TTC549 (cell line): ENCODE measurements at regions not wholly inside any gene's neighbourhood (a gene's known extent, or its start where the extent isn't known, plus 50 kb on each side); places are given as distances from the start of the nearest gene placed in this dataset.

Experiments
- FAIRE-seq: peaks from 2 replicates; lab custom pipeline; 2012; peaks lifted over from hg19 to GRCh38; lab: Jason Lieb, UNC

DNA sequence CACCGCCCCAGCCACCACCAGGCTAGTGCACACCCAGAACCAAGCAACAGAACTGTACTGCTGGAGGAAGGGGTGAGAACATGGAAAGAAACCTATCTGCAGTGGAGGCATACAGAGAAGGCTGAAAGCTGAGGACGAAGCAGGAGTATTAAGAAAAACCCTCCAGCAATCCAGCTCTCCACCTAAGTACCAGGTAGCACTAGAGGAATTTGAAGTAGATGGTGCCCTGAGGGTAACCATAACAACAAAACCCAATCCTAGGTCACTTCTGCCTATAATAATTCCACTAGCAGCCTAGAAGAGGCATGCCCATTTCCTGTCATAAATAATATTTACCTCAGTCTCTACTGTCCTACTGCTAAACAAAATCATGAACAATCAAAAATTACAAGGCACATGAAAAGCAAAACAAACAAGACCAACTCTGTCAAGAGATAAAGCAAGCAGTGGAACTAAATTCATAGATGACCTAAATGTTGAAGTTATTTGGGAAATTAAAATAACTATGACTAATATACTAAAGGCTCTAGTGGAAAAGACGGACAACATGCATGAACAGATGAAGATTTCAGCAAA is 51.1 kb downstream of the HYCC1 start:
- FAIRE-seq = no peak

- FAIRE-seq = no peak
These were observed 55.2 kb downstream of the HYCC1 start for GRCh38 chr7:22958742-22959141.

DNA sequence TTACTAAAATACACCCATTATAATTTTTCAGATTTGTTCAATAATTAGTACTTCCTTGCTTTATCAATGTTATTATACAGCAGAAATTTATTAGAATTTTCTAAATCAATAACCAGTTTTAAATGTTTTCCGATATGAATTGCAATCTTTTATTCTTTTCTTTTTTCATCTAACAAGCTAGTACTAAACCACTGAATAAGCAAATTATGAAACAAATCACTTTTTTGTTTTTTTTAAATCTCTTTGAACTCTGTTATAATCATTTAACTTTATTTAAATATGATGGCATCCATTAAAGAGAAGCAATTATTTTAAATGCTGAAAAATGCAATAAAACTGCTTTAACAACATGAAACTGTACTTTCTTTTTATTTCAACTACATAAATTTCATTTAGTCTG is 59.7 kb downstream of the HYCC1 start:
- FAIRE-seq = peak; percentile 42

- FAIRE-seq = no peak
These were observed 61.5 kb downstream of the HYCC1 start for GRCh38 chr7:22952306-22953015.

- FAIRE-seq = no peak
These were observed 64.0 kb downstream of the HYCC1 start for GRCh38 chr7:22949944-22950343.

DNA sequence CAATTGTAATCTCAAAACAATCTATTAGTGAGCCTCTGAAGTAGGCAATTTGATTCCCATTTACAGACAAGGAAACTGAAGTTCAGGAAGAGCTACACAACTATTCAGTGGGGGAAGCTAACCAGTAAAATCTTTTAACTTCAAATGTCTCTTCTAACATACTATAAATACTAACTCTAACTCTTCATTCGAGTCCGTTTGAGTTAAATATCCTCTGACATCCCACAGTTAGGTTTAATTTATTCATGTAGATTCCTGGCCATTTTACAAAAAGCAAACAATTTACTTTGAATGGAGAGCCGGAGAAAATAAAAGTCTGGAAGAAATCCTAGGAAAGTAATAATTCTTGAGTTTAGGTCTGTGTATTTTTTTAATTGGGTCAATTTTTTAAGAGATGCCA is 64.7 kb downstream of the HYCC1 start:
- FAIRE-seq = no peak

GRCh38 chr7:22948770-22949169 is 65.2 kb downstream of the HYCC1 start:
- FAIRE-seq = no peak

DNA sequence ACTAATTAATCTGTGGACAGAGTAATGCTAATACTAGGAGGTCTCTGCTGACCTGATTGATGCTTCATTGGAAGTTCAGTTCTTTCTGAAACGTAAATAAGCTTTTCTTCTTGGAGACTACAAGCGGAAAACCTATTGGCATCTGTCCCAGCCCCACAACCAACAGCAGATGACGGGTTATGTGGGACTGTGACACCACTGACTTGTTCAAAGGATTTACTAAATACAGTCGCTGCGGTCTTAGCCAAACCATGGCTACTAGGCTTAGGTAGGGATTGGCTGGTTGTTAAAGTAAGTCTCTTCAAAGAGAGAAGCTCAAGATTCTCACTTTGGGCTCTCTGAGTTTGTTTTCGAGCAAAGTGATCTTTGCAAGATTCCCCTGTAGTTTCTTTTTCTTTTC is 68.3 kb downstream of the HYCC1 start:
- FAIRE-seq = no peak

- no peak for FAIRE-seq
These were observed 69.4 kb downstream of the HYCC1 start for GRCh38 chr7:22944510-22944909.

DNA sequence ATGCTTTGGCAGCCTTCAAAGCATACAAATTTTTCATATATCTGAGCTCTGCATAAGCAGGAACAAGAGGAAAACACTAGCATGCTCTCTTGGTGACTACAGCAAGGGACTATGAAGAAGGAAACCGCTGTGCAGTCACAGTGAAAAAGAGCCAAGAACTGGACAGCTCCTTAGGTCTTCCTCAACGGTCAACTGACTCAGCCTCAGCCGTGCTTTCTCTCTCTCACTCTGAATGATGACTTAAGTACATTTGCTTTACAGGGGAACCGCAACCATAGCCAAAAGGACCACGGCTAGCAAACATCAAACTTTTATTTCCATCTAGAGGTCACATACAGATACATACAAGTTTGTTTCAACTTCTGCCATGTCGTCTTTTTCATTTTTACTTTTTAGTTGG is 69.9 kb downstream of the HYCC1 start:
- no peak for FAIRE-seq

- FAIRE-seq = no peak
These were observed 71.7 kb downstream of the HYCC1 start for GRCh38 chr7:22942191-22942590.

- no peak for FAIRE-seq
These were observed 74.1 kb downstream of the HYCC1 start for GRCh38 chr7:22939842-22940241.

DNA sequence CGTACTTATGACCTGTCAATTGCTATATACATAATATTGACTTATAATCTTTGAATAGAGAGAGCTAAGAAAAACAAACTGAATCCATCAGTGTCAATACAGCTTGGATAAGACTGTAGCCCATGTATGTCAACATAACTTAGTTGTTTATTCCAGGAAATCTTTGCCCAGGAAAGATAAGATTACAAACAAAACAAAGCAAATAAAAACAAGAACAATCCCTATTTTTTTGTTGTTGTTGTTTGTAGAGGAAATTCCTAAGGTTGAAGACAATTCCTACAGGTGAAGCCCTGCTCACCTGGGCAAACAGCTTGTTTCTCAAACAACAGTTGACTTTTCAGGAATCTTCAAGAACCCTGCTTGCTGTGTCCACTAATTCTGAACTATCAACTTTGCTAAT is 76.0 kb downstream of the HYCC1 start:
- no peak for FAIRE-seq

DNA sequence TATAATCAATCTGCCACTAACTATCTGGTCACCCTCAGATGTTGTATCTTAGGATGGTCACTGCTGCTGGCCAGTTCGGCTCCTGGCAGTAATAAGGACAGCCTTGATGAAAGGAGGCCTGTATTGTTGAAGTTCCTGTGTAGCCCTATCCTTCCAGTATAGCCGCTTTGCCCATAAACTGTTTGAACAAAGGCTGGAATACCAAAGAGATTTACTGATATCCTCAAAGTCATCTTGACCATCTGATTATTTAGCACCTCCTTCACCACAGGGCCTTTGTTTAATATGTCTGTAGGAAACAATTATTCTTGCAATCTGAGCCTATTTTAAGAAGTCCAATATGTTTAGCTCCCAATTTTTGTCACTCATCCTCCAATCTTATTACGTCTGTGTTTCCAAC is 77.7 kb downstream of the HYCC1 start:
- no peak for FAIRE-seq

DNA sequence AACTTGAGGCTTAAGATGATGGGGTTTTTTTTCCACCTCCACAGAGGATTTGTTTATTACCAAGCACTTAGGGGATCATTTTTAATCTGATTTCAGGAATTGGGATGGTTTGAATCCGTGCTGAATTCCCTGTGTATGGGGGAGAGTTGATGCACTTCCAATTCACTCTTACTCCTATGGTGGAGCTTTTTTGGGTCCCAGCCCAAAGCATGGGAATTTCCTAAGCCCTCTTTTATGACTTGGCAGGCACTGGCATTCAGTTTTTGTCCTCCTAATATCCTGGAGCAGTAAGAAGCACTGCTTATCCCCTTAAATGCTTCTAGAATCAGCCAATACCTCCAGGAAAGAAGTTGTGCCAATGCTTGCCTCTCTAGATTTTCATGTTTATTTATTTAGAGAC is 78.7 kb downstream of the HYCC1 start:
- no peak for FAIRE-seq

DNA sequence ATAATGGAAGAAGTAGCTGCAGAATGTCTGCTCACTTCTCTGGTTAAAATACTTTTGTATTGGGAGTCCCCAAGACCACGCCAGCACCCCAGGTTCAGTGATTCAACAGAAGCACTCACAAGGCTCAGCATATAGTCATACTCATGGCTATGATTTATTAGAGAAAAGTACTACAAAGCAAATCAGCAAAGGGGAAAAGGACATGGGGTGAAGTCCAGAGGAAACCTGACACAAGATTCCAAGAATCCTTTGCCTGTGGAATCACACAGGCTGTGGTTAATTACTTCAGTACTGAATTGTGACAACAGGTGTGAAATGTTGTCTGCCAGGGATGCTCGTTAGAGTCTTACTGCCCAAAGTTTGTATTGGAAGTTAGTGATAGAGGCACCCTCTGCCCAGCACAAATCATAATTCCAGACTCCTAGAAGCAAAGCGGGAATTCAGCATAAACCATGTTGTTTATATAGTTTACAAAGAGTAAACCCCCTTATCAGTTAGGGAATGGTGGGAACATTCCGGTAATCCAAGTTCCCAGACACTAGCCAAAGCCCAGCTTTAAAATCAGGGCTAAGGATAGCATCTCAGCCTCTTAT is 79.4 kb downstream of the HYCC1 start:
- no peak for FAIRE-seq

DNA sequence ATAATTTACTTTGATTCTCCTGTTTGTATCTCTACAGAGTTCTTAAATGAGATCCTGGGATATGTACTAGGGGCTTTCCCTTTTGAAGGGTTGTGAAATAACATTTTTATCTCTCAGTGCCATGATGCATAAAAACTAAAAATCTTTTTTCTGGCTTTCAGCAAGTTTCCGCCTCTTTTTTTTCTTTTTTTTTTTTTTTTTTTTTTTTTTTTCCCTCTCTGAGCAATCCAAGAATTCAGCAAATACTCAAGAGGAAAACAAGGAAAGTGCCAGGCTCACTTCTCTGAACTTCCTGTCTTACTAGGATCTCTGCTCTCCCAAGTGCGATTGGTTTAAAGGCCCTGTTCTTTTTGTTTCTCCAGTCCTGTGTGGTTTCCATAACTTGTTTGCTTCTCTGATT is 79.9 kb downstream of the HYCC1 start:
- no peak for FAIRE-seq

DNA sequence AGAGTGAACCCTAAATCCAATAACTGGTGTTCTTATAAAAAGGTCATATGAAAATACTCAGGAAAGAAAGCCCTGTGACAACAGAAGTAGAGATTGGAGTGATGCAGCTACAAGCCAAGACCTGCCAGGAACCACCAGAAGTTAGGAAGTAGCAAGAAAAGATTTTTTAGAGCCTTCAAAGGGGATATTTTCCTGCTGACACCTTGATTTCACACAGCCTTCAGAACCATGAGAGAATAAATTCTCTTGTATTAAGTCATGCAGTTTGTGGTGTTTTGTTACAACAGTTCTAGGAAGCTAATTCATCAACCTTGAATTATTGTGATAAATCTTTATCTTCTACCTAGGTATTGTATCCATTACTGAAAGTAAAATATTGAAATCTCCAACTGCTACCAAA is 81.0 kb downstream of the HYCC1 start:
- FAIRE-seq = no peak

DNA sequence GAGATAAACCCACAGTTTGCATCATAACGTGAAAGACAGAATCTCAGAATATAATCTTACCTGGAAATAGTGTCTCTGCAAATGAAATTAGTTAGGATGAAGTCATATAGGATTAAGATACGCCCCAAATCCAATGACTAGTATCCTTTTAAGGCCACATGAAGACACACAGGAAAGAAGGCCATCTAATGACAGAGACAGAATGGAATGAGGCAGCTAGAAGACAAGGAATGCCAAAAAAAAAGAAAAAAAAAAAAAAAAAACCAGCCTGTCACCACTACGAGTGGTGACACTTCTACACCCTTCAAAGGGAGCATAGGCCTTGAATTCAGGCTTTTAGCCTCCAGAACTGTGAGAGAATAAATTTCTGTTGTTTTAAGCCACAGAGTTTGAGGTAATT is 82.9 kb downstream of the HYCC1 start:
- FAIRE-seq = no peak

GRCh38 chr7:22922307-22922706 is 91.6 kb downstream of the HYCC1 start:
- no peak for FAIRE-seq

GRCh38 chr7:22921386-22922086 is 92.4 kb downstream of the HYCC1 start:
- FAIRE-seq = no peak

DNA sequence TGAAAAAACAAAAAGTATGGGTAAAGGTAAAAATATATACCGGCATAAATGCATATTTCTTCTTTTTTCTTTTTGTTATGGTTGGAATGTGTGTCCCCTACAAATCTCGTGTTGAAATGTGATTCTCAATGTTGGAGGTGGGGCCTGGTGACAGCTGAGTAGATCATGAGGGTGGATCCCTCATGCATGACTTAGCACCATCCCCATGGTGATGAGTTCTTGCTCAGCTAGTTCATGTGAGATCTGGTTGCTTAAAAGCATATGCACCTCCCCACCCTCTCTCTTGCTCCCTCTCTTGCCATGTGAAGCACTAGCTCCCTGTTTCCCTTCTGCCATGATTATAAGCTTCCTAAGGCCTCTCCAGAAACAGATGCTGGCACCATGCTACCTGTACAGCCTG is 93.3 kb downstream of the HYCC1 start:
- no peak for FAIRE-seq

GRCh38 chr7:22913158-22913557 is 90.5 kb upstream of the TOMM7 start:
- no peak for FAIRE-seq

GRCh38 chr7:22911889-22912288 is 89.2 kb upstream of the TOMM7 start:
- FAIRE-seq = no peak
